GM10248 (cell line): ENCODE measurements at regions not wholly inside any gene's neighbourhood (a gene's known extent, or its start where the extent isn't known, plus 50 kb on each side); places are given as distances from the start of the nearest gene placed in this dataset.

Experiments used
- CTCF ChIA-PET: fragments of 300-600 bp; sonication (Branson Sonifier 250); formaldehyde crosslinking; extraction: SDS; loops from one replicate; lab custom pipeline; 2021; ENCODE audit warnings: antibody characterized with exemption; lab: Yijun Ruan, JAX
- POLR2A ChIA-PET: fragments of 350-650 bp; sonication (Branson Sonifier 250); formaldehyde crosslinking; extraction: SDS; loops from one replicate; lab custom pipeline; 2020; ENCODE audit warnings: antibody characterized with exemption; lab: Yijun Ruan, JAX
- DNase-seq: peaks from one replicate; pipeline ENCODE4 v3.0.0; 2012; ENCODE audit errors: extremely low spot score
- CTCF ChIP-seq: IDR thresholded peaks from 2 replicates; pipeline ENCODE4 v1.5.1; 2012; ENCODE audit warnings: mild to moderate bottlenecking, low read depth; ENCODE audit errors: extremely low read depth, missing control alignments, control extremely low read depth

DNA sequence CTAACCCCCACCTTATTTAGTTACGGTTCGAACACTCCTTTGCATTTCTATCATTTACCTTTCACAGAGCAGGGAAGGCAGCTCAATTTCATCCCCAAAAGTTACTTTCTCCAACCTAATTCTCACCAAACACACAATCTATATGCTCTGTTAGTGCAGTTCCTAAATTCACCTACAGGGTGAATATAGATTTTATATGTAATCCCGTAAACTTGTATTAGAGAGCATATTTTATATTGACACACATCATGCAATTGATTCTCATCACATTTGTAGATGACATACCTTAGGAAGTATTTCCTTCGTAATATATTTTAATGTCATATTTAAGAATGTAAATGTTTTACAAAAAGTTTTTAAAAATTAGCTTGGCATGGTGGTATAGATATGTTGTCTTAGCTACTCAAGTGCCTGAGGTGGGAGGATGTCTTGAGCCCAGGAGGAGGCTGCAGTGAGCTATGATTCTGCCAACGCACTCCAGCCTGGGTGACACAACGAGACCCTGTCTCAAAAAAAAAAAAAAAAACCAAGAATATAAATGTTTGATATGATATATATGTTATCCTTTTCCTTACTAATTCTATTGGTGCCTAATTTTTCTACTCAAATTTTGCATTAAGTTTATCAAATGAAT lies 57.3 kb upstream of the TNFRSF19 start:
- POLR2A ChIA-PET: no interaction called here
- DNase-seq: no peak
- peak; percentile 2 for TF ChIP-seq CTCF
- CTCF ChIA-PET: interaction anchor here (0.6 to 7.5 kb wide), 15 partner anchors 9 to 376 kb away, joined by 3 to 81 read pairs (median 4); partner anchors contain the start of genes MIPEP and TNFRSF19

DNA sequence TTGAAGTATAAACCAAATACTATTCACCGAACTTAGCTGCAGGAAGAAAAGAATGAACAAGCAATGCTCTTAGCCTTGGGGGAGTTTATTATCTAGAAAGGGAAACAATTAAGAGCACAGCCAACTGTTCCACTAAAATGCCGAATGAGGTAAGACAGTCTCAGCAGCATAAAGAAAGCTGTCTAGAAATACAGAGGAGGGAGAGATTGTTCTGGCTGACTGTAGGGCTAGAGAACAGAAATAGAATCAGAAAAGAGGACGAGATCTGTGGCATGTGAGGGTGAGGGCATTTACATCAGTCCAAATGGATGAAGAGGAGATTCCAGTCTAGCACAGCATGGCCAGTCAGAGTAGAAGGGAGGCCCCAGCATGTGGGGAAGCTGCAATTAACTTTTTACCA lies 56.8 kb upstream of the TNFRSF19 start:
- CTCF ChIA-PET: interaction anchor here (0.6 to 7.5 kb wide), 12 partner anchors 10 to 376 kb away, joined by 3 to 81 read pairs (median 4); partner anchors contain the start of genes MIPEP and TNFRSF19
- POLR2A ChIA-PET: interaction anchor here (0.6 kb wide), 1 partner anchor 60 kb away, joined by 3 read pairs; no protein-coding TSS in a partner anchor
- DNase-seq: no peak
- TF ChIP-seq CTCF: no peak

DNA sequence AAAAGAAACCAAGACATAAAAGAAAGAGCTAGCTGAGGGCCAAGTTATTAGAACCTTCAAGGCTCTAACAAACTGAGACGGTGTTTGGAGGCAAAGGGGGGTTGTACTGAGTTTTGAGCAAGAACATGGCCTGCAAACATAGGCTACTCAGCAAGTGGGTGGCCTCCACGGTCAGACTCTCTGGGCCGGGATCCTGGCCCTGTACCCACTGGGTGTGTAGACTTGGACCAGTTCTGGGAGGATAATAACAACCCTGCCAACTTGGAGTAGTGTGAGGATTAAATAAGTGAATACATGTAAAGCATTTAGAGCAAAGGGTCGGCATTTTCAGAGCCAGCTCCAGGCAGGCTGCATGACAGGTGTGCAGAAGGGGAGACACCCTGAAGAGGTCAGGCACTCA lies 56.1 kb upstream of the TNFRSF19 start:
- no peak for TF ChIP-seq CTCF
- no peak for DNase-seq
- ChIA-PET CTCF (interaction anchor here (1.3 to 7.5 kb wide), 6 partner anchors 10 to 375 kb away, joined by 3 to 81 read pairs (median 6); partner anchors contain the start of genes MIPEP and TNFRSF19), POLR2A (no interaction called here)

- ChIA-PET POLR2A (no interaction called here), CTCF (interaction anchor here (0.7 to 7.5 kb wide), 6 partner anchors 10 to 374 kb away, joined by 3 to 81 read pairs (median 6); partner anchors contain the start of genes MIPEP and TNFRSF19)
- no peak for DNase-seq
- TF ChIP-seq CTCF: no peak
Measured at GRCh38 chr13:23515116-23515515, 55.1 kb upstream of the TNFRSF19 start.

GRCh38 chr13:23516190-23516589 lies 54.0 kb upstream of the TNFRSF19 start:
- no peak for TF ChIP-seq CTCF
- DNase-seq: no peak
- POLR2A ChIA-PET: no interaction called here
- CTCF ChIA-PET: interaction anchor here (0.7 to 7.5 kb wide), 6 partner anchors 10 to 373 kb away, joined by 3 to 81 read pairs (median 4); partner anchors contain the start of genes MIPEP and TNFRSF19

- CTCF ChIA-PET: interaction anchor here (0.7 to 7.5 kb wide), 4 partner anchors 11 to 373 kb away, joined by 3 to 81 read pairs (median 4); partner anchors contain the start of genes MIPEP and TNFRSF19
- no peak for TF ChIP-seq CTCF
- POLR2A ChIA-PET: no interaction called here
- no peak for DNase-seq
Measured at GRCh38 chr13:23516702-23517101, 53.5 kb upstream of the TNFRSF19 start.
